ENCODE measurements at regions not wholly inside any gene's neighbourhood (a gene's known extent, or its start where the extent isn't known, plus 50 kb on each side); places are given as distances from the start of the nearest gene placed in this dataset.

DNA sequence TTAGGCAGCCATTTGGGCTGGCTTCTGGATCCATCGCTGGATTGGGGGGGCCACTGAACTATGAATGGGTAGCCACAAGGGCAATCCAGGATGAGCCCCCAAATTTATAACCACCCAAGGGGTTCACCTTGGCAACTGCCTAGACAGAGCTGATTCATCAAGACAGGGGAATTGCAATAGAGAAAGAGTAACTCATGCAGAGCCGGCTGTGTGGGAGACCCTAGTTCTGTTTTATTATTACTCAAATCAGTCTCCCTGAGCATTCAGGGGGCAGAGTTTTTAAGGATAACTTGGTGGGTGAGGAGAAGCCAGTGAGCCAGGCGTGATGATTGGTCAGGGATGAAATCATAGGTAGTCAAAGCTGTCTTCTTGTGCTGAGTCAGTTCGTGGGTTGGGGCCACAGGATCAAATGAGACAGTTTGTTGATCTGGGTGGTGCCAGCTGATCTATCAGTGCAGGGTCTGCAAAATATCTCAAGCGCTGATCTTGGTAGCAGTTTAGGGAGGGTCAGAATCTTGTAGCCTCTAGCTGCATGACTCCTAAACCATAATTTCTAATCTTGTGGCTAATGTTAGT, 57.9 kb downstream of the DNAJB9 start:
- TF ChIP-seq, protein P1, sequence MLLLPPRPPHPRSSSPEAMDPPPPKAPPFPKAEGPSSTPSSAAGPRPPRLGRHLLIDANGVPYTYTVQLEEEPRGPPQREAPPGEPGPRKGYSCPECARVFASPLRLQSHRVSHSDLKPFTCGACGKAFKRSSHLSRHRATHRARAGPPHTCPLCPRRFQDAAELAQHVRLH (CRISPR knock-in tag; IDR thresholded peaks at IDR 0.05; ENCODE audit: borderline replicate concordance, low read depth) = no peak
- TF ChIP-seq TAF1 (CRISPR knock-in tag; IDR thresholded peaks at IDR 0.05) (no peak), SP1 (IDR thresholded peaks at IDR 0.05) (no peak), SP1 (CRISPR knock-in tag; IDR thresholded peaks at IDR 0.05) (no peak)
